SK-N-SH (cell line): ENCODE measurements at regions not wholly inside any gene's neighbourhood (a gene's known extent, or its start where the extent isn't known, plus 50 kb on each side); places are given as distances from the start of the nearest gene placed in this dataset.

Experiments
- GABPA ChIP-seq: IDR thresholded peaks from 2 replicates; pipeline ENCODE4 v1.4.0; 2012; ENCODE audit warnings: low read depth, mild to moderate bottlenecking
- JUND ChIP-seq: IDR thresholded peaks from 2 replicates; pipeline ENCODE4 v1.4.0; 2012
- TAF1 ChIP-seq: IDR thresholded peaks from 2 replicates; pipeline ENCODE4 v1.6.1; 2012; ENCODE audit warnings: low read depth, mild to moderate bottlenecking, low read length, moderate library complexity, borderline replicate concordance
- TEAD4 ChIP-seq: IDR thresholded peaks from 2 replicates; pipeline ENCODE4 v1.4.0; 2012; ENCODE audit warnings: mild to moderate bottlenecking, borderline replicate concordance; ENCODE audit not compliant: insufficient read depth
- YY1 ChIP-seq: IDR thresholded peaks from 2 replicates; pipeline ENCODE4 v1.4.0; 2012; ENCODE audit warnings: low read depth, mild to moderate bottlenecking
- TF ChIP-seq, protein P1 (sequence below): fragments of 200-600 bp; sonication (generic); IDR thresholded peaks from 2 replicates; pipeline ENCODE4 v1.6.1; 2017; ENCODE audit warnings: antibody characterized with exemption, mild to moderate bottlenecking, moderate library complexity

GRCh38 chr9:38337706-38338264 lies 54.7 kb upstream of the ALDH1B1 start:
- TF ChIP-seq, protein P1, sequence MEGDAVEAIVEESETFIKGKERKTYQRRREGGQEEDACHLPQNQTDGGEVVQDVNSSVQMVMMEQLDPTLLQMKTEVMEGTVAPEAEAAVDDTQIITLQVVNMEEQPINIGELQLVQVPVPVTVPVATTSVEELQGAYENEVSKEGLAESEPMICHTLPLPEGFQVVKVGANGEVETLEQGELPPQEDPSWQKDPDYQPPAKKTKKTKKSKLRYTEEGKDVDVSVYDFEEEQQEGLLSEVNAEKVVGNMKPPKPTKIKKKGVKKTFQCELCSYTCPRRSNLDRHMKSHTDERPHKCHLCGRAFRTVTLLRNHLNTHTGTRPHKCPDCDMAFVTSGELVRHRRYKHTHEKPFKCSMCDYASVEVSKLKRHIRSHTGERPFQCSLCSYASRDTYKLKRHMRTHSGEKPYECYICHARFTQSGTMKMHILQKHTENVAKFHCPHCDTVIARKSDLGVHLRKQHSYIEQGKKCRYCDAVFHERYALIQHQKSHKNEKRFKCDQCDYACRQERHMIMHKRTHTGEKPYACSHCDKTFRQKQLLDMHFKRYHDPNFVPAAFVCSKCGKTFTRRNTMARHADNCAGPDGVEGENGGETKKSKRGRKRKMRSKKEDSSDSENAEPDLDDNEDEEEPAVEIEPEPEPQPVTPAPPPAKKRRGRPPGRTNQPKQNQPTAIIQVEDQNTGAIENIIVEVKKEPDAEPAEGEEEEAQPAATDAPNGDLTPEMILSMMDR = no peak
- no peak for TF ChIP-seq TEAD4
- no peak for TF ChIP-seq JUND
- TF ChIP-seq GABPA = no peak
- TF ChIP-seq YY1 = no peak
- no peak for TF ChIP-seq TAF1
